HEK293 (cell line): ENCODE measurements at regions not wholly inside any gene's neighbourhood (a gene's known extent, or its start where the extent isn't known, plus 50 kb on each side); places are given as distances from the start of the nearest gene placed in this dataset.

Experiments
- CTCF ChIA-PET: fragments of 350-600 bp; formaldehyde crosslinking; extraction: SDS; loops from one replicate; lab custom pipeline; 2021; ENCODE audit warnings: antibody characterized with exemption; lab: Yijun Ruan, JAX
- POLR2A ChIA-PET: fragments of 300-600 bp; formaldehyde crosslinking; extraction: SDS; loops from one replicate; lab custom pipeline; 2020; ENCODE audit warnings: antibody characterized with exemption, inconsistent platforms; lab: Yijun Ruan, JAX
- H3K27ac ChIP-seq: fragments of 200-500 bp; sonication (Bioruptor generic); 2 replicates; pipeline ENCODE4 v1.5.1; 2014; ENCODE audit warnings: low read depth, low read length, control low read depth, inconsistent platforms; ENCODE audit errors: extremely low read depth
- H3K36me3 ChIP-seq, 2 experiments: fragments of 200-500 bp in 1 of 2; sonication (Bioruptor generic) in 1 of 2; 1 replicate in 1 of 2; 2 replicates in 1 of 2; pipeline ENCODE4 v1.5.1; 2014 to 2017; ENCODE audit warnings: inconsistent platforms in 2 of 2, low read length in 2 of 2; ENCODE audit not compliant: control insufficient read depth in 2 of 2, insufficient read depth in 1 of 2
- H3K4me1 ChIP-seq: fragments of 200-500 bp; sonication (Bioruptor generic); 2 replicates; pipeline ENCODE4 v1.5.1; 2014; ENCODE audit warnings: mild to moderate bottlenecking, low read length, inconsistent platforms; ENCODE audit not compliant: control insufficient read depth, insufficient read depth
- H3K4me3 ChIP-seq: 2 replicates; pipeline ENCODE4 v1.5.1; 2011; ENCODE audit warnings: low read depth, mild to moderate bottlenecking, control low read depth, low read length, moderate library complexity
- H3K9me3 ChIP-seq: fragments of 200-500 bp; sonication (Bioruptor generic); 2 replicates; pipeline ENCODE4 v1.5.1; 2014; ENCODE audit warnings: low read depth, low read length, inconsistent platforms; ENCODE audit not compliant: control insufficient read depth, insufficient read depth
- RBAK ChIP-seq: fragments of 450-650 bp; formaldehyde crosslinking; IDR thresholded peaks from 2 replicates; pipeline ENCODE4 v1.5.1; 2016; ENCODE audit warnings: missing biosample characterization, missing genetic modification characterization
- SETDB1 ChIP-seq: IDR thresholded peaks from one replicate; pipeline ENCODE4 v1.6.1; 2017; ENCODE audit warnings: mild to moderate bottlenecking, low read length, moderate library complexity, mixed read lengths; ENCODE audit not compliant: insufficient read length
- ZNF10 ChIP-seq: fragments of 450-650 bp; formaldehyde crosslinking; IDR thresholded peaks from 2 replicates; pipeline ENCODE4 v1.5.1; 2017; ENCODE audit warnings: missing biosample characterization, missing genetic modification characterization
- ZNF211 ChIP-seq: fragments of 450-650 bp; formaldehyde crosslinking; IDR thresholded peaks from 2 replicates; pipeline ENCODE4 v1.5.1; 2016; ENCODE audit warnings: low read depth, missing biosample characterization, missing genetic modification characterization
- ZNF214 ChIP-seq: fragments of 450-650 bp; formaldehyde crosslinking; IDR thresholded peaks from 2 replicates; pipeline ENCODE4 v1.5.1; 2017; ENCODE audit warnings: missing biosample characterization, mild to moderate bottlenecking, missing genetic modification characterization, borderline replicate concordance
- ZNF223 ChIP-seq: fragments of 450-650 bp; formaldehyde crosslinking; IDR thresholded peaks from 2 replicates; pipeline ENCODE4 v1.5.1; 2016; ENCODE audit warnings: missing biosample characterization, missing genetic modification characterization
- ZNF248 ChIP-seq: fragments of 450-650 bp; formaldehyde crosslinking; IDR thresholded peaks from 2 replicates; pipeline ENCODE4 v1.5.1; 2017; ENCODE audit warnings: missing biosample characterization, missing genetic modification characterization
- ZNF404 ChIP-seq: fragments of 450-650 bp; formaldehyde crosslinking; IDR thresholded peaks from 2 replicates; pipeline ENCODE4 v1.5.1; 2017; ENCODE audit warnings: missing biosample characterization, missing genetic modification characterization
- ZNF530 ChIP-seq: fragments of 450-650 bp; formaldehyde crosslinking; IDR thresholded peaks from 2 replicates; pipeline ENCODE4 v1.5.1; 2016; ENCODE audit warnings: low read depth, missing biosample characterization, missing genetic modification characterization
- ZNF561 ChIP-seq: fragments of 450-650 bp; IDR thresholded peaks from 2 replicates; pipeline ENCODE4 v1.5.1; 2018; ENCODE audit warnings: missing biosample characterization, missing genetic modification characterization, borderline replicate concordance
- ZNF654 ChIP-seq: fragments of 450-650 bp; formaldehyde crosslinking; IDR thresholded peaks from 2 replicates; pipeline ENCODE4 v1.5.1; 2016; ENCODE audit warnings: low read depth, missing biosample characterization, missing genetic modification characterization
- ZNF670 ChIP-seq: fragments of 450-650 bp; formaldehyde crosslinking; IDR thresholded peaks from 2 replicates; pipeline ENCODE4 v1.5.1; 2016; ENCODE audit warnings: missing biosample characterization, missing genetic modification characterization, low read depth
- ZNF791 ChIP-seq: fragments of 450-650 bp; formaldehyde crosslinking; IDR thresholded peaks from 2 replicates; pipeline ENCODE4 v1.5.1; 2016; ENCODE audit warnings: missing biosample characterization, missing genetic modification characterization
- ZNF843 ChIP-seq: fragments of 450-650 bp; formaldehyde crosslinking; IDR thresholded peaks from 2 replicates; pipeline ENCODE4 v1.5.1; 2016; ENCODE audit warnings: missing biosample characterization, missing genetic modification characterization
- TF ChIP-seq, protein P1 (sequence below): fragments of 450-650 bp; formaldehyde crosslinking; IDR thresholded peaks from 2 replicates; pipeline ENCODE4 v1.5.1; 2016; ENCODE audit warnings: missing biosample characterization, missing genetic modification characterization
- TF ChIP-seq, protein P2 (sequence below): fragments of 450-650 bp; formaldehyde crosslinking; IDR thresholded peaks from 2 replicates; pipeline ENCODE4 v1.5.1; 2017; ENCODE audit warnings: missing biosample characterization, missing genetic modification characterization
- TF ChIP-seq, protein P3 (sequence below): fragments of 450-650 bp; formaldehyde crosslinking; IDR thresholded peaks from 2 replicates; pipeline ENCODE4 v1.5.1; 2016; ENCODE audit warnings: missing biosample characterization, missing genetic modification characterization
- TF ChIP-seq, protein P4 (sequence below): fragments of 450-650 bp; formaldehyde crosslinking; IDR thresholded peaks from 2 replicates; pipeline ENCODE4 v1.5.1; 2016; ENCODE audit warnings: missing biosample characterization, missing genetic modification characterization
- TF ChIP-seq, protein P5 (sequence below): fragments of 450-650 bp; formaldehyde crosslinking; conservative IDR thresholded peaks from 2 replicates; pipeline ENCODE4 v1.5.1; 2016; ENCODE audit warnings: low read depth, missing biosample characterization, missing genetic modification characterization

DNA sequence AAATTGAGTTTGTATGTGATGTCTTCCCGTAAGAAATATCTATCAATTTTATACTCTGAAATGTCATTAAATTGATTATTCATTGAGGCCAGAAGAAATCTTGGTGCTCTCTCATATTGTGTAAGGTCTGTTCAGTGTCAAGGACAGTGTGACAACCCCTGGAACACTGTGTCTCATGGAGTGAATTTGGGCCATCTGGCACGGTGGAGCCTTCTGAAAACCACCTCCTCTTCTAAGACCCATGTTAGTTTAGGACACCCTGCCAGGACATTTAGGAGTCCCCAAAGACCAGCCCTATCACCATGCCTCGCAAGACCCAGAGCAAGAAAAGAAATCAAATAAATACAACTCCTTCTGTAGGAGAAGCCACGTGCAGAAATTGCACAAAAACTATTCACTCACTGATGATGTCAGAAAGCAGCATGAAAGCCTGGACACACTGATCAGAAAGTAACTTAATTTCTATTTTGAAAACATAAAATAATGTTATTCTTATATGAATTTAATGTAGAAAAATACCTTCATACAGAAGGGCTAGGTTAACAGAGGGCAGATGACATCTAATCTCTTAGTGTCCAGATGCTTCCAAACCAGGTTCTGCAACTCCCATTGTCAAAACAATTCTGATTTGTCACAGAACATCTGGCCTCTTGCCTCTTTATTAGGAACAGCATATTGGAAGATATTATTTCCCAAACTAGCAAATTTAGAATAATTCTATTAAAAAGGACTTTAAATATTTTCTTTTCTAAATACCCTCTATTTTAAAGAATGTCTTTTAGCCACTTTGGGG, 298.8 kb downstream of the NR2F1-AS1 start (continued):
- no peak for TF ChIP-seq ZNF670 (tag by site-specific recombination)

DNA sequence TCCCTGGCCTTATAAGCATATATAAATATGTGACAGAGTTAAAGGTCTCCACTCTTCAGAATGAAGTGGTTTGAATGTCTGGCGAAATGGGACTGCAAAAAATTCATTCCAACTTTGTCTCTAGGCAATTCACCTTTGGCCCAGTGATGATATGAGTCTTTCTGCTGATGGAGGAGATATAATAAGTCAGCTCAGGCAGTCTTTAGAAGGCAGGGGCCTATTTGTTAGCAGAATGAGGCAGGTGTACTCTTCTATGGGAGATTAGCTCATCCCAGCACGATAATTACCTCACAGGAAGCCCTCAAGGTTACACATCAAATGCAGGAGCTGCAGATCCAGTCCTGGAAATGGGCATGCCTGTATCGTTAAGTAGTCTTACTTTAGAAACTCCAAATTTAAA, 300.5 kb downstream of the NR2F1-AS1 start:
- Histone ChIP-seq H3K9me3 (no peaks in the 10 kb centered on the region), H3K27ac (no peak overlapping the region), H3K4me3 (no peak overlapping the region), H3K4me1 (no peaks in the 10 kb centered on the region), H3K36me3 (no peaks in the 10 kb centered on the region)
- TF ChIP-seq ZNF561 (tag by site-specific recombination), result no peak
- TF ChIP-seq ZNF10 (tag by site-specific recombination), result no peak
- no peak for TF ChIP-seq ZNF791 (tag by site-specific recombination)
- ChIA-PET CTCF (interaction anchor here (0.6 kb wide), 1 partner anchor 1585 kb away, joined by 4 read pairs; no protein-coding TSS in a partner anchor), POLR2A (interaction anchor here (0.6 kb wide), 1 partner anchor 302 kb away, joined by 3 read pairs; the partner anchor contains the start of gene NR2F1)

DNA sequence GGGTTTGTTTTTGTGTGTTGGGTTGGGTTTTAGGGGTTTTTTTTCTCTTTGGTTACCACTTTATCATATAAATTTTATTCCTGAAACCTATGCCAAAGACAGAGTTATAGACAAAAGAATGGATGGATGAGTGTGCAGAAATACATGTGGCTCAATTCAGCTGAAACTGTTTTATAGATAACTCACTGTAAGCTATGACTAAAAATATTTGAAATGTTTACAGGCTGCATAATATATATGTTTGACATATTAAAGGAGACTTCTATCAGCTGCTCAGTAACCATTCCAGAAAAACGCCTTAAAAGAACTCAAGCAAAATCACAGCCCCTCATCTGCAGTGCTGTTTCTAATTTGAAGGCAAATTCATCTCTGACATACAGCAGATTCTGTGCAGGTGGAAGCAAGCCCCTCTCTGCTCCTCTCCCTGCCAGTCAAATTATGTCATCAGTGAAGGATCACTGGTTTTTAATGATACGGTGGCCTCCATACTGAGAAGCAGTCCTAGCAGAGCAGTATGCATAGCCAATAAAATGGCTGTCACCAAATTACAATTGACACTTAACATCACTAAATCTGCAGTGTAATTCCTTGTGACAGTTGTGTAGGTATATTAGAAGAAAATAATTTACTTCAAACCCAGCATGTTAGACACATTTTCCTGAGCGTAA, 301.6 kb downstream of the NR2F1-AS1 start:
- Histone ChIP-seq H3K36me3 (no peaks in the 10 kb centered on the region), H3K27ac (no peak overlapping the region), H3K4me1 (no peaks in the 10 kb centered on the region), H3K4me3 (no peak overlapping the region), H3K9me3 (no peaks in the 10 kb centered on the region)
- ChIA-PET POLR2A (no interaction called here), CTCF (no interaction called here)
- TF ChIP-seq ZNF214 (no peak), ZNF404 (no peak), RBAK (tag by site-specific recombination) (no peak), ZNF654 (tag by site-specific recombination) (no peak), ZNF248 (tag by site-specific recombination) (no peak), ZNF843 (tag by site-specific recombination) (peak; percentile 27; the same call in 1 of the 2 replicates), SETDB1 (no peak), ZNF223 (tag by site-specific recombination) (no peak), ZNF211 (no peak), ZNF530 (tag by site-specific recombination) (no peak)
- TF ChIP-seq, protein P1, sequence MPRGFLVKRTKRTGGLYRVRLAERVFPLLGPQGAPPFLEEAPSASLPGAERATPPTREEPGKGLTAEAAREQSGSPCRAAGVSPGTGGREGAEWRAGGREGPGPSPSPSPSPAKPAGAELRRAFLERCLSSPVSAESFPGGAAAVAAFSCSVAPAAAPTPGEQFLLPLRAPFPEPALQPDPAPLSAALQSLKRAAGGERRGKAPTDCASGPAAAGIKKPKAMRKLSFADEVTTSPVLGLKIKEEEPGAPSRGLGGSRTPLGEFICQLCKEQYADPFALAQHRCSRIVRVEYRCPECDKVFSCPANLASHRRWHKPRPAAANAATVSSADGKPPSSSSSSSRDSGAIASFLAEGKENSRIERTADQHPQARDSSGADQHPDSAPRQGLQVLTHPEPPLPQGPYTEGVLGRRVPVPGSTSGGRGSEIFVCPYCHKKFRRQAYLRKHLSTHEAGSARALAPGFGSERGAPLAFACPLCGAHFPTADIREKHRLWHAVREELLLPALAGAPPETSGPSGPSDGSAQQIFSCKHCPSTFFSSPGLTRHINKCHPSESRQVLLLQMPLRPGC (tag by site-specific recombination), result no peak
- TF ChIP-seq, protein P2, sequence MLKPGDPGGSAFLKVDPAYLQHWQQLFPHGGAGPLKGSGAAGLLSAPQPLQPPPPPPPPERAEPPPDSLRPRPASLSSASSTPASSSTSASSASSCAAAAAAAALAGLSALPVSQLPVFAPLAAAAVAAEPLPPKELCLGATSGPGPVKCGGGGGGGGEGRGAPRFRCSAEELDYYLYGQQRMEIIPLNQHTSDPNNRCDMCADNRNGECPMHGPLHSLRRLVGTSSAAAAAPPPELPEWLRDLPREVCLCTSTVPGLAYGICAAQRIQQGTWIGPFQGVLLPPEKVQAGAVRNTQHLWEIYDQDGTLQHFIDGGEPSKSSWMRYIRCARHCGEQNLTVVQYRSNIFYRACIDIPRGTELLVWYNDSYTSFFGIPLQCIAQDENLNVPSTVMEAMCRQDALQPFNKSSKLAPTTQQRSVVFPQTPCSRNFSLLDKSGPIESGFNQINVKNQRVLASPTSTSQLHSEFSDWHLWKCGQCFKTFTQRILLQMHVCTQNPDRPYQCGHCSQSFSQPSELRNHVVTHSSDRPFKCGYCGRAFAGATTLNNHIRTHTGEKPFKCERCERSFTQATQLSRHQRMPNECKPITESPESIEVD (tag by site-specific recombination), result peak; percentile 13; the same call in 1 of the 2 replicates
- TF ChIP-seq, protein P3, sequence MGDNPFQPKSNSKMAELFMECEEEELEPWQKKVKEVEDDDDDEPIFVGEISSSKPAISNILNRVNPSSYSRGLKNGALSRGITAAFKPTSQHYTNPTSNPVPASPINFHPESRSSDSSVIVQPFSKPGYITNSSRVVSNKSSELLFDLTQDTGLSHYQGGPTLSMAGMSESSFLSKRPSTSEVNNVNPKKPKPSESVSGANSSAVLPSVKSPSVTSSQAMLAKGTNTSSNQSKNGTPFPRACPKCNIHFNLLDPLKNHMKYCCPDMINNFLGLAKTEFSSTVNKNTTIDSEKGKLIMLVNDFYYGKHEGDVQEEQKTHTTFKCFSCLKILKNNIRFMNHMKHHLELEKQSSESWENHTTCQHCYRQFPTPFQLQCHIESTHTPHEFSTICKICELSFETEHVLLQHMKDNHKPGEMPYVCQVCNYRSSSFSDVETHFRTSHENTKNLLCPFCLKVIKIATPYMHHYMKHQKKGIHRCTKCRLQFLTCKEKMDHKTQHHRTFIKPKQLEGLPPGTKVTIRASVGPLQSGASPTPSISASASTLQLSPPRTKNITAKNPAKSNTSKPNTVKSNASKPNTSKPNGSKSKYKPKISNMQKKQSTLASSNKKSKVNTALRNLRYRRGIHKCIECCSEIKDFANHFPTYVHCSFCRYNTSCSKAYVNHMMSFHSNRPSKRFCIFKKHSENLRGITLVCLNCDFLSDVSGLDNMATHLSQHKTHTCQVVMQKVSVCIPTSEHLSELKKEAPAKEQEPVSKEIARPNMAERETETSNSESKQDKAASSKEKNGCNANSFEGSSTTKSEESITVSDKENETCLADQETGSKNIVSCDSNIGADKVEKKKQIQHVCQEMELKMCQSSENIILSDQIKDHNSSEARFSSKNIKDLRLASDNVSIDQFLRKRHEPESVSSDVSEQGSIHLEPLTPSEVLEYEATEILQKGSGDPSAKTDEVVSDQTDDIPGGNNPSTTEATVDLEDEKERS (tag by site-specific recombination), result no peak
- TF ChIP-seq, protein P4, sequence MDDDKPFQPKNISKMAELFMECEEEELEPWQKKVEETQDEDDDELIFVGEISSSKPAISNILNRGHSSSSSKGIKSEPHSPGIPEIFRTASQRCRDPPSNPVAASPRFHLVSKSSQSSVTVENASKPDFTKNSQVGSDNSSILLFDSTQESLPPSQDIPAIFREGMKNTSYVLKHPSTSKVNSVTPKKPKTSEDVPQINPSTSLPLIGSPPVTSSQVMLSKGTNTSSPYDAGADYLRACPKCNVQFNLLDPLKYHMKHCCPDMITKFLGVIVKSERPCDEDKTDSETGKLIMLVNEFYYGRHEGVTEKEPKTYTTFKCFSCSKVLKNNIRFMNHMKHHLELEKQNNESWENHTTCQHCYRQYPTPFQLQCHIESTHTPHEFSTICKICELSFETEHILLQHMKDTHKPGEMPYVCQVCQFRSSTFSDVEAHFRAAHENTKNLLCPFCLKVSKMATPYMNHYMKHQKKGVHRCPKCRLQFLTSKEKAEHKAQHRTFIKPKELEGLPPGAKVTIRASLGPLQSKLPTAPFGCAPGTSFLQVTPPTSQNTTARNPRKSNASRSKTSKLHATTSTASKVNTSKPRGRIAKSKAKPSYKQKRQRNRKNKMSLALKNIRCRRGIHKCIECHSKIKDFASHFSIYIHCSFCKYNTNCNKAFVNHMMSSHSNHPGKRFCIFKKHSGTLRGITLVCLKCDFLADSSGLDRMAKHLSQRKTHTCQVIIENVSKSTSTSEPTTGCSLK (tag by site-specific recombination), result no peak
- TF ChIP-seq, protein P5, sequence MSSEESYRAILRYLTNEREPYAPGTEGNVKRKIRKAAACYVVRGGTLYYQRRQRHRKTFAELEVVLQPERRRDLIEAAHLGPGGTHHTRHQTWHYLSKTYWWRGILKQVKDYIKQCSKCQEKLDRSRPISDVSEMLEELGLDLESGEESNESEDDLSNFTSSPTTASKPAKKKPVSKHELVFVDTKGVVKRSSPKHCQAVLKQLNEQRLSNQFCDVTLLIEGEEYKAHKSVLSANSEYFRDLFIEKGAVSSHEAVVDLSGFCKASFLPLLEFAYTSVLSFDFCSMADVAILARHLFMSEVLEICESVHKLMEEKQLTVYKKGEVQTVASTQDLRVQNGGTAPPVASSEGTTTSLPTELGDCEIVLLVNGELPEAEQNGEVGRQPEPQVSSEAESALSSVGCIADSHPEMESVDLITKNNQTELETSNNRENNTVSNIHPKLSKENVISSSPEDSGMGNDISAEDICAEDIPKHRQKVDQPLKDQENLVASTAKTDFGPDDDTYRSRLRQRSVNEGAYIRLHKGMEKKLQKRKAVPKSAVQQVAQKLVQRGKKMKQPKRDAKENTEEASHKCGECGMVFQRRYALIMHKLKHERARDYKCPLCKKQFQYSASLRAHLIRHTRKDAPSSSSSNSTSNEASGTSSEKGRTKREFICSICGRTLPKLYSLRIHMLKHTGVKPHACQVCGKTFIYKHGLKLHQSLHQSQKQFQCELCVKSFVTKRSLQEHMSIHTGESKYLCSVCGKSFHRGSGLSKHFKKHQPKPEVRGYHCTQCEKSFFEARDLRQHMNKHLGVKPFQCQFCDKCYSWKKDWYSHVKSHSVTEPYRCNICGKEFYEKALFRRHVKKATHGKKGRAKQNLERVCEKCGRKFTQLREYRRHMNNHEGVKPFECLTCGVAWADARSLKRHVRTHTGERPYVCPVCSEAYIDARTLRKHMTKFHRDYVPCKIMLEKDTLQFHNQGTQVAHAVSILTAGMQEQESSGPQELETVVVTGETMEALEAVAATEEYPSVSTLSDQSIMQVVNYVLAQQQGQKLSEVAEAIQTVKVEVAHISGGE (tag by site-specific recombination), result no peak
